ENCODE measurements at regions not wholly inside any gene's neighbourhood (a gene's known extent, or its start where the extent isn't known, plus 50 kb on each side); places are given as distances from the start of the nearest gene placed in this dataset.

GRCh38 chr10:62900829-62901571 is 84.8 kb upstream of the EGR2 start:
- dilution Hi-C loops (cut with MboI; ENCODE audit: extremely low pct_ligation_motif_present, low sequenced_read_pairs), result no loop called here
- no peaks in the 10 kb centered on the region for H3K27me3 ChIP-seq (ENCODE audit: control insufficient read depth, extremely low read depth, insufficient read depth, low read length)
- no peak overlapping the region for H3K9ac ChIP-seq (ENCODE audit: control insufficient read depth, extremely low read depth, insufficient read depth, low read length)
- no peak overlapping the region for H3K4me3 ChIP-seq (ENCODE audit: control insufficient read depth in 2 of 3, extremely low read depth in 1 of 3, insufficient read depth in 2 of 3, low read depth in 1 of 3, low read length in 3 of 3)
- H3K4me2 ChIP-seq (ENCODE audit: control insufficient read depth, extremely low read depth, insufficient read depth, low read depth, low read length), result no peak overlapping the region
- H3K27ac ChIP-seq (ENCODE audit: control insufficient read depth, insufficient read depth, low read length), result no peak overlapping the region
- H3K79me2 ChIP-seq (ENCODE audit: control insufficient read depth, insufficient read depth, low read length), result no peaks in the 10 kb centered on the region
- FAIRE-seq (no peak), DNase-seq (ENCODE audit: low read depth, low spot score) (no peak)
- H2AFZ ChIP-seq (ENCODE audit: control insufficient read depth, low read length), result no peak overlapping the region
- no peaks in the 10 kb centered on the region for H4K20me1 ChIP-seq (ENCODE audit: control insufficient read depth, extremely low read depth, insufficient read depth, low read length)
- no peak for TF ChIP-seq EZH2 (IDR thresholded peaks at IDR 0.05; ENCODE audit: low read length)
- TF ChIP-seq CTCF (optimal IDR thresholded peaks at IDR 0.05 in 1 of 3, IDR thresholded peaks at IDR 0.05 in 1 of 3, conservative IDR thresholded peaks at IDR 0.05 in 1 of 3; ENCODE audit: extremely low read depth in 1 of 3, insufficient read depth in 2 of 3, low read length in 3 of 3), result no peak
- no peaks in the 10 kb centered on the region for H3K36me3 ChIP-seq (ENCODE audit: control insufficient read depth in 2 of 2, extremely low read depth in 1 of 2, insufficient read depth in 2 of 2, low read length in 2 of 2)
- H3K4me1 ChIP-seq (ENCODE audit: control insufficient read depth, extremely low read depth, insufficient read depth, low read length), result no peaks in the 10 kb centered on the region
- H3K9me1 ChIP-seq (ENCODE audit: control insufficient read depth, extremely low read depth, insufficient read depth, low read length), result no peaks in the 10 kb centered on the region
- no peaks in the 10 kb centered on the region for H3K9me3 ChIP-seq (ENCODE audit: control insufficient read depth, low read depth, low read length)

GRCh38 chr10:62899311-62899710 is 83.1 kb upstream of the EGR2 start:
- H3K4me1 ChIP-seq (ENCODE audit: control insufficient read depth, extremely low read depth, insufficient read depth, low read length), result no peaks in the 10 kb centered on the region
- no peak for FAIRE-seq
- H3K27me3 ChIP-seq (ENCODE audit: control insufficient read depth, extremely low read depth, insufficient read depth, low read length), result no peaks in the 10 kb centered on the region
- TF ChIP-seq EZH2 (IDR thresholded peaks at IDR 0.05; ENCODE audit: low read length) (no peak), CTCF (optimal IDR thresholded peaks at IDR 0.05 in 1 of 3, IDR thresholded peaks at IDR 0.05 in 1 of 3, conservative IDR thresholded peaks at IDR 0.05 in 1 of 3; ENCODE audit: extremely low read depth in 1 of 3, insufficient read depth in 2 of 3, low read length in 3 of 3) (no peak)
- H3K27ac ChIP-seq (ENCODE audit: control insufficient read depth, insufficient read depth, low read length), result no peak overlapping the region
- dilution Hi-C loops (cut with MboI; ENCODE audit: extremely low pct_ligation_motif_present, low sequenced_read_pairs), result no loop called here
- no peaks in the 10 kb centered on the region for H4K20me1 ChIP-seq (ENCODE audit: control insufficient read depth, extremely low read depth, insufficient read depth, low read length)
- no peak overlapping the region for H3K4me2 ChIP-seq (ENCODE audit: control insufficient read depth, extremely low read depth, insufficient read depth, low read depth, low read length)
- H3K9me1 ChIP-seq (ENCODE audit: control insufficient read depth, extremely low read depth, insufficient read depth, low read length), result no peaks in the 10 kb centered on the region
- H2AFZ ChIP-seq (ENCODE audit: control insufficient read depth, low read length), result no peak overlapping the region
- no peak overlapping the region for H3K4me3 ChIP-seq (ENCODE audit: control insufficient read depth in 2 of 3, extremely low read depth in 1 of 3, insufficient read depth in 2 of 3, low read depth in 1 of 3, low read length in 3 of 3)
- no peaks in the 10 kb centered on the region for H3K36me3 ChIP-seq (ENCODE audit: control insufficient read depth in 2 of 2, extremely low read depth in 1 of 2, insufficient read depth in 2 of 2, low read length in 2 of 2)
- no peak overlapping the region for H3K9ac ChIP-seq (ENCODE audit: control insufficient read depth, extremely low read depth, insufficient read depth, low read length)
- DNase-seq (ENCODE audit: low read depth, low spot score), result no peak
- no peaks in the 10 kb centered on the region for H3K9me3 ChIP-seq (ENCODE audit: control insufficient read depth, low read depth, low read length)
- H3K79me2 ChIP-seq (ENCODE audit: control insufficient read depth, insufficient read depth, low read length), result no peaks in the 10 kb centered on the region

All from keratinocyte (primary cell).